ENCODE measurements at regions not wholly inside any gene's neighbourhood (a gene's known extent, or its start where the extent isn't known, plus 50 kb on each side); places are given as distances from the start of the nearest gene placed in this dataset.
A peak's percentile ranks its signal among the peaks of the same experiment; 100 is the strongest.
"Not testable (repeated sequence)": the region's sequence is repeated elsewhere in the genome, so short reads cannot be mapped to it uniquely, and the experiment has no call there.

GRCh38 chr3:156043832-156044633 is 76.3 kb upstream of the KCNAB1 start:
- H3K4me3 ChIP-seq, H3K27ac ChIP-seq: not testable (repeated sequence)

DNA sequence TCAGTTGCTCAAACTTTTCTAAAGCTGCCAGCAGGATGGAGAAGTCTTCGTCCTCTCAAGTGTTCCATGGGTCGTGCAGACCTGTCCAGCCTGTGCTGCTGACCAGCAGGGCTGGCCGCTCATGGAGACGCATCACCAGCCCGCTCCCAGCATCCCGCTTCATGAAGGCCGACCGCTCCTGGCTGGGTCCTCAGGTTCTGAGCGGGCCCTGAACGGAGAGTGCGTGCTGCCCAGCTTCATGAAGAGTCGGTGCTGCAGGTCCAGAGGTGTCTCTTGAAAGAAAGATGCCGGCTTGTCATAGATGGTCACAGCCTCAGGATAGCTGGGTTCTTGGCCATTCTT is 75.8 kb upstream of the KCNAB1 start:
- Histone ChIP-seq H3K4me3 (no peak overlapping the region), H3K27ac (no peak overlapping the region)

DNA sequence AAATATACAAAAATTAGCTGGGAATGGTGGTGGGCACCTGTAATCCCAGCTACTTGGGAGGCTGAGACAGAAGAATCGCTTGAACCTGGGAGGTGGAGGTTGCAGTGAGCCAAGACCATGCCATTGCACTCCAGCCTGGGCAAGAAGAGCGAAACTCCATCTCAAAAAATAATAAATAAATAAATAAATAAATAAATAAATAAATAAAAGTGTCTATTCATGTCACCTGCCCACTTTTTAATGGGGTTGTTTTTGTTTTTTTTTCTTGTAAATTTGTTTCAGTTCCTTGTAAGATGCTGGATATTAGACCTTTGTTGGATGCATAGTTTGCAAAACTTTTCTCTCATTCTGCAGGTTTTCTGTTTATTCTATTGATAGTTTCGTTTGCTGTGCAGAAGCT is 71.9 kb upstream of the KCNAB1 start:
- H3K27ac ChIP-seq, H3K4me3 ChIP-seq: not testable (repeated sequence)

- H3K4me3 ChIP-seq: no peak overlapping the region
- no peak overlapping the region for H3K27ac ChIP-seq
These were observed 69.5 kb upstream of the KCNAB1 start for GRCh38 chr3:156050918-156051317.

- Histone ChIP-seq H3K4me3 (no peak overlapping the region), H3K27ac (no peak overlapping the region)
These were observed 68.7 kb upstream of the KCNAB1 start for GRCh38 chr3:156051651-156052050.

DNA sequence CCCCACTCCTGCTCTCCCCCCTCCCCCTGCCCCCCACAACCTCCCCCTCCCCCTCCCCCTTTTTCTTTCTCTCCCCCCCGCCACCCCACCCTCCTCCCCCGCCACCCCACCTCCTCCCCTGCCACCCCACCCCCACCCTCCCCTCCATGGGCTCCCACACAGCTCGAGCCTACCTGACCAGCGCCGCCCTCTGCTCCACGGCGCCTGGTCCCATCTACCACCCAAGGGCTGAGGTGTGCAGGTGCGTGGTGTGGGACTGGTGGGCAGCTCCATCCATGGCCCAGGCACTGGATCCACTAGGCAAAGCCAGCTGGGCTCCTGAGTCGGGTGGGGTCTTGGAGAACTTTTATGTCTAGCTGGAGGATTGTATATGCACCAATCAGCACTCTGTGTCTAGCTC is 68.3 kb upstream of the KCNAB1 start:
- no peak overlapping the region for H3K4me3 ChIP-seq
- no peak overlapping the region for H3K27ac ChIP-seq

DNA sequence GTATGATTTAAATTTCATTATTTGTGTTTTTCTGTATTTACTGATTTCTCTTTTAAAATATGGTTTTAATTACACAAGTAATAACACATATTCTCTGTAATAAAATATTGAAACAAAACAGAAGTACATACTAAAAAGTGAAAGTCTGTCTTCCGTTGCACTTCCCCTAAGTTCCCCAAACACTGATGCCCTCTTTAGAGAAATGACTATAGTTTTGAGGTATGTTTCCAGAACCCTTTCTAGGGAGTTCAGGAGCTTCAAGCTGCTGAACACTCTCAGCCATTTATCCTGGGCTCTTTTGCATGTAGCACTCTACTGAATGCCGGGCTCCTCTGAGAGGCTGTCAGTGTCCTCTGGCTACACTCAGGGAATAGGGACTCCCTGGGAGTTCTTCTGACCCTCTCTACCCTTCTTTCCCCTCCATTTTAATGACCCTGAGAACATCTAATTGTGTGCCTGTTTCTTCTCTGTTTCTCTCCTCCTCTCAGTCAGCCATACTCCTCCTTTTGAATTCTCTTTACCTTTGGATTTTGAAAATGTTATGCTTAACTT is 60.4 kb upstream of the KCNAB1 start:
- Histone ChIP-seq H3K27ac (peak overlapping the region in 2 of 21 experiments; percentile 28 to 46), H3K4me3 (no peak overlapping the region)

DNA sequence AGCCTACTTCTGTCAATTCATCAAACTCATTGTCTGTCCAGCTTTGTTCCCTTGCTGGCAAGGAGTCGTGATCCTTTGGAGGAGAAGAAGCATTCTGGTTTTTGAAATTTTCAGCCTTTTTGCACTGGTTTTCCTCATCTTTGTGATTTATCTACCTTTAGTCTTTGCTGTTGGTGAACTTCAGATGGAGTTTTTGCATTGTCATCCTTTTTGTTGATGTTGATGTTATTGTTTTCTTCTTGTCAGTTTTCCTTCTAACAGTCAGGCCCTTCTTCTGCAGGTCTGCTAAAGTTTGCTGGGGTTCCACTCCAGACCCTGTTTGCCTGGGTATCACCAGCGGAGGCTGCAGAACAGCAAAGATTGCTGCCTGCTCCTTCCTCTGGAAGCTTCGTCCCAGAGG is 52.2 kb upstream of the KCNAB1 start:
- not testable (repeated sequence) for H3K4me3 ChIP-seq

DNA sequence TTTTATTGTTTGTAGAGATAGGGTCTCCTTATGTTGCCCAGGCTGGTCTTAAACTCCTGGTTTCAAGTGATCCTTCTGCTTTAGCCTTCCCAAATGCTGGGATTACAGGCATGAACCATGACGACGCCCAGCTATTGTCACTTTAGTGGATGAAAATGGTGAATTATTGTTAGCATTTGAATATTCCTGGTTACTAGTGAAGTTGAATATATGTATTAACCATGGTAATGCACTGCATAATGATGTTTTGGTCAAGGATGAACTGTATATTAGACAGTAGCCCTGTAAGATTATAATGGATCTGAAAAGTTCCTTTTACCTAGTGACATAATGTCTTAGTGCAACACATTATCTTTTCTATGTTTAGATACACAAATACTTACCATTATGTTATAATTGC is 50.4 kb upstream of the KCNAB1 start:
- H3K27ac ChIP-seq: no peak overlapping the region

More for the DNA sequence above, 52.2 kb upstream of the KCNAB1 start:
- H3K27ac ChIP-seq: not testable (repeated sequence)

More for the DNA sequence above, 50.4 kb upstream of the KCNAB1 start:
- H3K4me3 ChIP-seq: no peak overlapping the region
